GM21515 (cell line): ENCODE measurements at regions not wholly inside any gene's neighbourhood (a gene's known extent, or its start where the extent isn't known, plus 50 kb on each side); places are given as distances from the start of the nearest gene placed in this dataset.
"Not testable (repeated sequence)": the region's sequence is repeated elsewhere in the genome, so short reads cannot be mapped to it uniquely, and the experiment has no call there.

Experiments used
- ATAC-seq: cut with Tn5 transposase; IDR thresholded peaks from one replicate; pipeline ENCODE4 v1.9.1; 2021; ENCODE audit not compliant: unreplicated experiment

DNA sequence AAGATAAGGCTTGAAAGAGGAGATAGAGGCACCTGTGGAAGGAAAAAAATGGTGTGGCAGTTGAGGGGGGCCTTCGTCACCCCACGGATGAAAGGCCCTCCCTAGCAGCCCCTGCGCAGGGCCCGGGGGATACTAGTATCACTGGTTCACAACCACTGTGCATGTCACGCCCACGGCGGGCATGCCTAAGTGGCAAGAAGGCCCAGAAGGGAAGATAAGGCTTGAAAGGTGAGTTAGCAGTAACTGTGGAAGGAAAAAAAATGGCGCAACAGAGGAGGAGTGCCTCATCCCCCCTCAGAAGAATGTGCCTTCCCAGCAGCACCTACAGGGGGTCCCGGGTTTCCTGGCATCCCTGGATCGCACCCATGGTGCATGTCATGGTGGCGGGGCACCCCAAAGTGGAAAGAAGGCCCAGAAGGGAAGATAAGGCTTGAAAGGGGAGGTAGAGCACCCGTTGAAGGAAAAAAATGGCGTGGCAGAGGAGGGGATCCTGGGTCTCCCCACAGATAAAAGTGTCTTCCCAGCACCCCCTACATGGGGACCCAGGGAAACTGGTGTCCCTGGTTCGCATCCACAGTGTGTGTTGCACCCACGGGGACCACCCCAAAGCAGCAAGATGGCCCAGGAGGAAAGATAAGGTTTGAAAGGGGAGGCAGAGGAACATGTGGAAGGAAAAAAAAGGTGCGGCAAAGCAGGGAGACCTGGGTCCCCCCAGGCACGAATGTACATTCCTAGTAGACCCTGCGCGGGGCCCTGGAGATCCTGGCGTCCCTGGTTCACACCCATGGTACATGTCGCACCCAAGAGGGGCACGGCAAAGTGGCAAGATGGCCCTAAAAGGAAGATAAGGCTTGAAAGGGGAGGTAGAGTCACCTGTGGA lies 279.2 kb downstream of the ALG10 start:
- ATAC-seq: no peak

DNA sequence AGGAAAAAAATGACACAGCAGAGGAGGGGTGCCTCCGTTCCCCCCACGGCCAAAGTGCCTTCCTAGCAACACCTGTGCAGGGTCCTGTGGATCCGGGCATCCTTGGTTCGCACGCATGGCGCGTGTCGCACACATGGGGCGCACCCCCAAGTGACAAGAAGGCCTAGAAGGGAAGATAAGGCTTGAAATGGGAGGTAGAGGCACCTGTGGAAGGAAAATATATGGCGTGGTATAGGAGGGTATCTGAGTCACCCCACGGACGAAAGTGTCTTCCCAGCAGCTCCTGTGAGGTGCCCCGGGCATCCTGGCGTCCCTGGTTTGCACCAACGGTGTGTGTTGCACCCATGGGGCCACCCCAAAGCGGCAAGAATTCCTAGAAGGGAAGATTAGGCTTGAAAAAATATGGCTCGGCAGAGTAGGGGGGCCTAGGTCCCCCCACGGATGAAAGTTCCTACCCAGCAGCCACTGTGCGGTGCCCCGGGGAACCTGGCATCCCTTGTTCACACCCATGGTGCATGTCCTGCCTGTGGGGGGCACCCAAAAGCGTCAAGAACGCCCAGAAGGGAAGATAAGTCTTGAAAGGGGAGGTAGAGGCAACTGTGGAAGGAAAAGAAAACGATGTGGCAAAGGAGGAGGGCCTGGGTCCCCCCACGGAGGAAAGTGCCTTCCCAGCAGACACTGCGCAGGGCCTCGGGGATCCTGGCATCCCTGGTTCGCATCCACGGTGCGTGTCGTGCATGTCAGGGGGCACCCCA lies 280.0 kb downstream of the ALG10 start:
- no peak for ATAC-seq

DNA sequence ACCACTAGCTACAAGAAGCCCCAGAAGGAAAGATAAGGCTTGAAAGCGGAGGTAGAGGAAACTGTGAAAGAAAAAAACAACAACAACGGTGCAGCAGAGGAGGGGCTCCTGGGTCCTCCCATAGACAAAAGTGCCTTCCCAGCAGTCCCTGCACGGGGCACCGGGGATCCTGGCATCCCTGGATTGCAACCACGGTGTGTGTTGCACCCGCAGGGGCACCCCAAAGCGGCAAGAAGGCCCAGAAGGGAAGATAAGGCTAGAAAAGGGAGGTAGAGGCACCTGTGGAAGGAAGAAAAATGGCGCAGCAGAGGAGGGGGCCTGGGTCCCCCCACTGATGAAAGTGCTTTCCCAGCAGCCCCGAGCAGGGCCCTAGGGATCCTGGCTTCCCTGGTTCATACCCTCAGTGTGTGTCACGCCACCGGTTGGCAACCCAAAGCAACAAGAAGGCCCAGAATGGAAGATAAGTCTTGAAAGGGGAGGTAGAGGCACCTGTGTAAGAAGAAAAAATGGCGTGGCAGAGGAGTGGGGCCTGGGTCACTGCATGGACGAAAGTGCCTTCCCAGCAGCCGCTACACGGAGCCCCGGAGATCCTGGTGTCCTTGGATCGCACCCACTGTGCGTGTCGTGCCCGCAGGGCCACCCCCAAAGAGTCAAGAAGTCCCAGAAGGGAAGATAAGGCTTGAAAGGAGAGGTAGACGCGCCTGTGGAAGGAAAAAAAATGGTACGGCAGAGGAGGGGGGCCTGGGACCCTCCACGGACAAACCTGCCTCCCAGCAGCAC lies 281.0 kb downstream of the ALG10 start:
- ATAC-seq: no peak

DNA sequence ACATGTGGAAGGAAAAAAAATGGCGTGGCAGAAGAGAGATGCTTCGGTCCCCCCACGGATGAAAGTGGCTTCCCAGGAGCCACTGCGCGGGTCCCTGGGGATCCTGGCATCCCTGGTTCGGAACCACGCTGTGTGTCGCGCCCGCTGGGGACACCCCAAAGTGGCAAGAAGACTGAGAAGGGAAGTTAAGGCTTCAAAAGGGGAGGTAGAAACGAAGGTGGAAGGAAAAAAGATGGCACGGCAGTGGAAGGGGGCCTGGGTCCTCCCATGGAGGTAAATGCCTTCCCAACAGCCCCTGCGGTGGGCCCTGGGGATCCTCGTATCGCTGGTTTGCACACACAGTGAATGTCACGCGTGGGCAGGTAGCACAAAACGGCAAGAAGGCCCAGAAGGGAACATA lies 281.7 kb downstream of the ALG10 start:
- no peak for ATAC-seq

DNA sequence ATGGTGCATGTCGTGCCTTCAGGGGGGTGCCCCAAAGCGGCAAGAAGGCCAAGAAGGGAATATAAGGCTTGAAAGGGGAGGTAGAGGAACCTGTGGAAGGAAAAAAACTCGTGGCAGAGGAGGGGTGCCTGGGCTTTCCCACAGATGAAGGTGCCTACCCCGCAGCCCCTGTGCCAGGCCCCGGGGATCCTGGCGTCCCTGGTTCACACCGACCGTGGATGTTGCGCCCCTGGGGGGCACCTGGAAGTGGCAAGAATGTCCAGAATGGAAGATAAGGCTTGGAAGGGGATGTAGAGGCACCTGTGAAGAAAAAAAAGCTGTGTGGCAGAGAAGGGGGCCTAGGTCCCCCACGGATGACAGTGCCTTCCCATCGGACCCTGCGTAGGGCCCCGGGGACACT lies 282.2 kb downstream of the ALG10 start:
- no peak for ATAC-seq

DNA sequence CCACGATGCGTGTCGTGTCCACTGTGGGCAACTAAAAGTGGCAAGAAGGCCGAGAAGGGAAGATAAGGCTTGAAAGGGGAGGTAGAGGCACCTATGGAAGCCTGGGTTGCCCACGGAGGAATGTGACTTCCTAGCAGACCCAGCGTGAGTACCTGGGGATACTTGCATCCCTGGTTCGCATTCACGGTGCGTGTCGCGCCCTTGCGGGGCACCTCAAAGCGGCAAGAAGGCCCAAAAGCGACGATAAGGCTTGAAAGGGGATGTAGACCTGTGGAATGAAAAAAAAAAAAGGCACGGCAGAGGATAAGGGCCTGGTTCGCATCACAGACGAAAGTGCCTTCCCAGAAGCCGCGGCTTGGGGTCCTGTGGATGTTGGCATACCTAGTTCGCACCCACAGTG lies 282.9 kb downstream of the ALG10 start:
- no peak for ATAC-seq

DNA sequence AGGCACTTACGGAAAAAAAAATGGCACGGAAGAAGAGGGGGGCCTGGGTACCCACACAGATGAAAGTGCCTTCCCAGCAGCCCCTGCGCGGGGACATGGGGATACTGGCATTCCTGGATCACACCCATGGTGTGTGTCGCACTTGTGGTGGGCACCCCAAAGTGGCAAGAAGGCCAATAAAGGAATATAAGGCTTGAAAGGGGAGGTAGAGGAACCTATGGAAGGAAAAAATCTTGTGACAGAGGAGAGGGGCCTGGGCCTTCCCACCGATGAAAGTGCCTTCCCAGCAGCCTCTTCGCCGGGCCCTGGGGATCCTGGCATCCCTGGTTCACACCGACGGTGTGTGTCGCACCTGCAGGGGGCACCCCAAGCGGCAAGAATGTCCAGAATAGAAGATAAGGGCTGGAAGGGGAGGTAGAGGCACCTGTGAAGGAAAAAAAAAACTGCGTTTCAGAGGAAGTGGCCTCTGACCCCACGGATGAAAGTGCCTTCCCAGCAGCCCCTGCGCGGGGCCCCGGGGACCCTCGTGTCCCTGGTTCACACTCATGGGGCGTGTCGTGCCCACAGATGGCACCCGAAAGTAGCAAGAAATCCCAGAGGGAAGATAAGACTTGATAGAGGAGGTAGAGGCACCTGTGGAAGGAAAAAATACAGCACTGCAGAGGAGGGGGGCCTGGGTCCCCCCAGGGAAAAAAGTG lies 284.0 kb downstream of the ALG10 start:
- ATAC-seq: no peak

DNA sequence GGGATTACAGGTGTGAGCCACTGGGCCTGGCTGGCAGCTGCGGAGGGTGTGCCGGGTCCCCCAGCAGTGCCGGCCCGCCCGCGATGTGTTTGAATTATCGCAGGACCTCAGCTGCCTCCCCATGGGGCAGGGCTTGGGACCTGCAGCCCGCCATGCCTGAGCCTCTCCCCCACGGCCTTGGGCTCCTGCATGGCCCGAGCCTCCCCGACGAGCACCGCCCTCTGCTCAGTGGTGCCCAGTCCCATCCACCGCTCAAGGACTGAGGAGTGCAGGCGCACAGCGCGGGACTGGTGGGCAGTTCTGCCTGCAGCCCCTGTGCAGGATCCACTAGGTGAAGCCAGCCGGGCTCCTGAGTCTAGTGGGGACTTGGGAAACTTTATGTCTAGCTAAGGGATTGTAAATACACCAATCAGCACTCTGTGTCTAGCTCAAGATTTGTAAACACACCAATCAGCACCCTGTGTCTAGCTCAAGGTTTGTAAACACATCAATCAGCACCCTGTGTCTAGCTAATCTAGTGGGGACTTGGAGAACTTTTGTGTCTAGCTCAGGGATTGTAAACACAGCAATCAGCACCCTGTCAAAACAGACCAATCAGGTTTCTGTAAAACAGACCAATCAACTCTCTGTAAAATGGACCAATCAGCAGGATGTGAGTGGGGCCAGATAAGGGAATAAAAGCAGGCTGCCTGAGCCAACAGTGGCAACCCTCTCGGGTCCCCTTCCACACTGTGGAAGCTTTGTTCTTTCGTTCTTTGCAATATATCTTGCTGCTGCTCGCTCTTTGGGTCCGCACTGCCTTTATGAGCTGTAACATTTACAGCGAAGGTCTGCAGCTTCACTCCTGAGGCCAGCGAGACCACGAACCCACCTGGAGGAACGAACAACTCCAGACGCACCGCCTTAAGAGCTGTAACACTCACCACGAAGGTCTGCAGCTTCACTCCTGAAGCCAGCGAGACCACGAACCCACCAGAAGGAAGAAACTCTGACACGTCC lies 287.8 kb downstream of the ALG10 start:
- ATAC-seq: not testable (repeated sequence)

DNA sequence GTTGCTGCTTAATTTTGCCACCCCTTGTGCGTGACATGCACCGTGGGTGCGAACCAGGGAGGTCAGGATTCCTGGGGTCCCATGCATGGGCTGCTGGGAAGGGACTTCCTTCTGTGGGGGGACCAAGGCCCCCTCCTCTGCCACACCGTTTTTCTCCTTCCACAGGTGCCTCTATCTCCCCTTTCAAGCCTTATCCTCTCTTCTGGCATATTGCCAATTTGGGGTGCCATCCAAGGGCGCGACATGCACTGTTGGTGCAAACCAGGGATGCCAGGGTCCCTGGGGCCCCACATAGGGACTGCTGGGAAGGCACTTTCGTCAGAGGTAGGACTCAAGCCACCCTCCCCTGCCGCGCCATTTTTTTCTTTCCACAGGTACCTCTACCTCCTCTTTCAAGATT lies 289.0 kb downstream of the ALG10 start:
- no peak for ATAC-seq

DNA sequence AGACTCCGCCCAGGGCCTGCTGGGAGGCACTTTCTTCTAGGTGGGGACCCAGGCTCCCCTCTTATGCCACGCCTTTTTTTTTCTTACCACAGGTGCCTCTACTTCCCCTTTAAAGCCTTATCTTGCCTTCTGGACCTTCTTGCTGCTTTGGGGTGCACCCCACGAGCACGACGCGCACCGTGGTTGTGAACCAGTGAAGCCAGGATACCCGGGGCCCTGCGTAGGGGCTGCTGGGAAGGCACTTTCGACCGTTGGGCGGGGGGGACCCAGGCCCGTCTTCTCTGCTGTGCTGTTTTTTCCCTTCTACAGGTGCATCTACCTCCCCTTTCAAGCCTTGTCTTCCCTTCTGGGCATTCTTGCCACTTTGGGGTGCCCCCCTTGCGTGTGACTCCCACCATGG lies 305.4 kb downstream of the ALG10 start:
- no peak for ATAC-seq

DNA sequence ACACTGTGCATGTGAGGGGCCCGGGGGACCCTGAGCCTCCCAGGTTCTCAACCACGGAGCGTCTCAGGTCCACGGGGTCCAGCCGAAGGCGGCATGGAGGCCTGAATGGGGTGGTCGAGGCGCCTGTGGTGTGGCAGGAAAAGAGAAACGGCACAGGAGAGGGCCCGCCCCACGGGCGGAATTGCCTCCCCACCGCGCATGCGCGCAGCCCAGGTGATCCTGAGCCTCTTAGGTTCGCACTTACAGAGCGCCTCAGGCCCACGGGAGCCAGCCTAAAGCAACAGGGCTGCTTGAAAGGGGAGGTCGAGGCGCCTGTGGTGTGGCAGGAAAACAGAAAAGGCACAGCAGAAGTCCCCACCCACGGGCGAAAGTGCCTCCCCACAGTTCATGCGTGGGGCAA lies 311.0 kb downstream of the ALG10 start:
- no peak for ATAC-seq

DNA sequence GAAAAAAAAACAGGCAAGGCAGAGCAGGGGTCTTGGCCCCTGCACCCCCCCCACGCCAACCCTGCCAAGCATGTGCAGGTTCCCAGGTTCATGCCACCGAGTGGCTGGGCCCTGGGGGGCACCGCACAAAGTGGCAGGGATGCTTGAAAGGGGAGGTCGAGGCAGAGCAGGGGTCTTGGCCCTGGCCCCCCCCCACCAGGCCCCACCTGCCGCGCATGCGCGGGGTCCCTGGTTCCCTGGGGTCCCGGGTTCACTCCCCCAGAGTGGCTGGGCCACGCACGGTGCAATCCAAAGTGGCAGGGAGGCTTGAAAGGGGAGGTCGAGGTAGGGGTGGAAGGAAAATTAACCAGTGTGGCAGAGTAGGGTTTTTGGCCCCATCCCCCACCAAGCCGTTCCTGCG lies 312.2 kb downstream of the ALG10 start:
- ATAC-seq: no peak

DNA sequence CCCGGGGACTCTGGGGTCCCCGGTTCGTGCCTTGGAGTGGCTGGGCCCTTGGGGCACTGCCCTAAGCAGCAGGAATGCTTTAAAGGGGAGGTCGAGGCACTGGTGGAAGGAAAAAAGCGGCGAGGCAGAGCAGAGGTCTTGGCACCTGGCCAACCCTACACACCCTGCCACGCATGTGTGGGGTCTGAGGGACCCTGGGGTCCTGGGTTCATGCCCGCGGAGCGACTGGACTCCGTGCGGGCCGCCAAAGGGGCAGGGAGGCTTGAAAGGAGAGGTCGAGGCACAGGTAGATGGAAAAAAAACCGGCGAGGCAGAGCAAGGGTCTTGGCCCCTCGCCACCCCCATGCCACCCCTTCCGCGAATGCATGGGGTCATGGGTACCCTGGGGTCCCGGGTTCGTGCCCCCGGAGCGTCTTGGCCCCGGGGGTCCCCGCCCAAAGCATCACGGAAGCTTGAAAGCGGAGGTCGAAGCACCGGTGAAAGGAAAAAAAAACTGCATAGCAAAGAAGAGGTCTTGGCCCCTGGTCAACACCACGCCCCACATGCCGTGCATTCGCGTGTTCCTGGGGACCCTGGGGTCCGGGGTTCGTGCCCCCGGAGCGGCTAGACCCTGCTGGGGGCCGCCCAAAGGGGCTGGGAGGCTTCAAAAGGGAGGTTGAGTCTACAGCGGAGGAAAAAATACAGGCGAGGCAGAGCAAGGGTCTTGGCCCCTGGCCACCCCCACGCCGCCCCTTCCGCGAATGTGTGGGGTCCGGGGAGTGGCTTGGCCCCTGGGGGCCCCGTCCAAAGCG lies 312.9 kb downstream of the ALG10 start:
- ATAC-seq: no peak

DNA sequence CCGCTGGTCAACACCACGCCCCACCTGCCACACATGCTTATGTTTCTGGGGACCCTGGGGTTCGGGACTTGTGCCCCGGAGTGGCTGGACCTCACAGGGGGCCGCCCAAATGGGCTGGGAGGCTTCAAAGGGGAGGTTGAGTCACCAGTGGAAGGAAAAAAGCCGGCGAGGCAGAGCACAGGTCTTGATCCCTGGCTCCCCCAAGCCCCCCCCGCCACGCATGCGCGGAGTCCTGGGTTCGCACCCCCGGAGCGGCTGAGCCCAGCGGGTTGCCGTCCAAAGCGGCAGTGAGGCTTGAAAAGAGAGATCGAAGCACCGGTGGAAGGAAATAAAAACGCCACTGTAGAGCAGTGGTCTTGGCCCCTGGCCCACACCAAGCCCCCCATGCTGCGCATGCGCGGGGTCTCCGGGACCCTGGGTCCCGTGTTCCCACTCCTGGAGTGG lies 313.5 kb downstream of the ALG10 start:
- ATAC-seq: no peak

DNA sequence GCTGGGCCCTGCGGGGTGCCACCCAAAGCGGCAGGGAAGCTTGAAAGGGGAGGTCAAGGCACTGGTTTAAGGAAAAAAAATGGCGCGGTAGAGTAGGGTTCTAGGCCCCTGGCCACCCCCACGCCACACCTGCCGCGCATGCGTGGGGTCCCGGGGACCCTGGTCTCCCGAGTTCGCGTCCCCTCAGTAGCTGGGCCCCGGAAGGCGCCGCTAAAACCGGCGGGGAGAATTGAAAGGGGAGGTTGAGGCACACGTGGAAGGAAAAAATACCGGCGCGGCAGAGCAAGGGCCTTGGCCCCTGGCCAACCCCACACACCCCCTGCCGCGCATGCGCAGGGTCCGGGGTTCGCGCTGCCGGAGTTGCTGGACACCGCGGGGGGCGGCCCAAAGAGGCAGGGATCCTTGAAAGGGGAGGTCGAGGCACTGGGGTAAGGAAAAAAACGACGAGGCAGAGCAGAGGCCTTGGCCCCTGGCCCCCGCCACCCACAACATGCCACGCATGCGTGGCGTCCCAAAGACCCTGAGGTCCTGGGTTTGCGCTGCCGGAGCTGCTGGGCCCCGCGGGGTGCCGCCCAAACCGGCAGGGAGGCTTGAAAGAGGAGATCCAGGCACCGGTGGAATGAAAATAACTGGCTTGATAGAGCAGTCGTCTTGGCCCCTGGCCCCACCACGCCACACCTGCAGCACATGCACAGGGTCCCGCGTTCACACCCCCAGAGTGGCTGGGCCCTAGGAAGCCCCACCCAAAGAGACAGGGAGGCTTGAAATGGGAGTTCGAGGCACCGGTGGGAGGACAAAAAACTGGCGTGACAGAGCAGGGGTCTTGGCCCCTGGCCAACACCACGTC lies 314.5 kb downstream of the ALG10 start:
- no peak for ATAC-seq

DNA sequence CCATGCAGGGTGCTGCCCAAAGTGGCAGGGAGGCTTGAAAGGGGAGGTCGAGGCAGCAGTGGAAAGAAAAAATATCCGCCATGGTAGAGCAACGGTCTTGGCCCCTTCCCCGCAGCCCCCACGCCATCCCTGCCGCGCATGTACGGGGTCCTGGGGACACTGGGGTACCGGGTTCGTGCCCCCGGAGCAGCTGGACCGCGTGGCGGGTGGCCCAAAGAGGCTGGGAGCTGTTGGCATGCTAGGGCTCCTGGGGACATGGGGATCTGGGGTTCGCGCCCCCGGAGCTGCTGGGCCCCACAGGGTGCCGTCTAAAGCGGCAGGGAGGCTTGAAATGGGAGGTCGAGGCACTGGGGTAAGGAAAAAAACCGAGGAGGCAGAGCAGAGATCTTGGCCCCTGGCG lies 316.5 kb downstream of the ALG10 start:
- no peak for ATAC-seq

DNA sequence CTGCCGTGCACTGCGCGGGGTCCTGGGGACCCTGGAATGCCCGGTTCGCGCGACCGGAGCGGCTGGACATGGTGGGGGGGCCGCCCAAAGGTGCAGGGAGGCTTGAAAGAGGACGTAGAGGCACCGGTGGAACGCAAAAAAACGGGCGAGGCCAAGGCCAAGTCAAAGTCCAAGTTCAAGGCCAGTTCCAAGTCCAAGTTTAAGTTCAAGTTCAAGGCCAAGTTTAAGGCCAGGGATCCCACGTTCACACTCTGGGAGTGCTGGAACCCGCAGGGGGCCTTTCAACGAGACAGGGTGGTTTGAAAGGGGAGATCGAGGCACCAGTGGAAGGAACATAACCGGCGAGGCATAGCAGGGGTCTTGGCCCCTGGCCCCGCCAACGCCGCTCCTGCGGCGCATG lies 317.6 kb downstream of the ALG10 start:
- ATAC-seq: no peak
